DMS53 (cell line): ENCODE measurements at regions not wholly inside any gene's neighbourhood (a gene's known extent, or its start where the extent isn't known, plus 50 kb on each side); places are given as distances from the start of the nearest gene placed in this dataset.
A peak's percentile ranks its signal among the peaks of the same experiment; 100 is the strongest.

Experiments used
- DNase-seq: peaks from one replicate; lab custom pipeline; 2025; lab: John Stamatoyannopoulos, UW

DNA sequence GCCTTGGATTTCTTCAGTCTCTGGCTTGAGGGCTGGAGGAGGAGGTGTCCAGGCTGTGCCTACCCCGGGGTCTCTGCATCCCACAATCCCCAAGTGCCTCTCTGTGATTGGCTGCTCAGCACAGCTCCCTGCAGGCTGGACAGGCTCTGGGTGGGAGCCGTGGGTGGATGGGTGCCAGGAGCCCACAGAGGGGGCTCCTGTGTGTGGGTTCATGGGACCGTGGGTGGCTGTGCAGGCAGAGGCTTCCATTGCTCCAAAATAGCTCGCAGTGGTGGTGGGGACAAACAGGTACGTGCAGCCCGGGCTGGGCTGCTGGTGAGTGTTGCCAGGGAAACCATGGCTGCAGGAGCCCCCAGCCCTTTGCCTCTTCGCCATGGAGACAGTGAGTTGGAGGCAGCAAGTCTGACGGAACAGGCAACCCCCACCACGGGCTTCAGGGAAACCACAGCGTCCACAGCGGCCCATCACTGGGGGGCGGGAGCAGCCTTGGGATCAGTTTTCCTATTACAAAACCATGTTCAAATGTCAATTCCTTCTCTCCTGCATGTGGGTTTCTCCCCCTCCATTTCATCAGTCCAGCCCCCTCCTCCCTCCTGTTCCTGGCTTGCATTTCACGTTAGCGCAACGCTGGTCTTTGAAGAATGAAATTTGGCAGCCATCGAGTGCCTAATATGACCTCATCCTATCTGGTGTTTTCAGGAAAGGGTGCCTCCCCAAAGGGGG is 155.2 kb downstream of the TRIM29 start:
- DNase-seq: no peak

DNA sequence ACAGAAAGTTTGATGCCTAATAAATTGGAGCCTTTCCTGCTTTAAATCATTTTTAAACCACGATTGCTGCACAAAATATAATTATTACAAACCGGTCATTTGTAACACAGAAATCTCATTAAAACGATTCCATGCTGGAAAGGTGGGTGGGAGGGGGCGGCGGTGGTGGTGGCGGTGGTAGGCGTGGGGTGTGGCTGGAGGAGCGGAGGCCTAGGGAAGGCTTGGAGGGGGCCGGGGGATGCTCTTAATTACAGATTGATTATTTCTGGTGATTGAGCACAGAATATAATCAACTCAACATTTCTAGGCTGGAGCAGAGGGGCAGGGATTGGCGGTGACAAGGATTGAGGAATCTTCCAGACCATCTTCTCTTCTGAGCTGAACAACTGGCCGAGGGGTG is 157.5 kb downstream of the TRIM29 start:
- DNase-seq: no peak

DNA sequence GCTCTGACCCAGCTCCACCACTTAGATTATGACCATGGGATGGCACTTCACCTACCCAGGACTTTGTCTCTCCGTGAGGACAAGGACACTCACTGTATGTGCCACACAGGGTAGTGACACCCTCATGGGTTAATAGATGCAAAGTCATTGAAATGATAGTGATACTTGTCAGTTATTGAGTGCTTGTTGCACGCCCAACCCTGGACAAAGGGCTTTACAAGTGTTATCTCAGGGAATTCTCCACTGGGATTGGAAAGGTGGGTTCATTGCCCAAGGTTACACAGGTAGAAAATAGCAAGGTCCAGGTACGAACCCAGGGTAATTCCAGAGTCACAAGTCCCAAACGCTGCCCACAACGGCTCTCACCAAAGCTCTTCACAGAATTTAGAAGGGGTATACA is 158.2 kb downstream of the TRIM29 start:
- no peak for DNase-seq

DNA sequence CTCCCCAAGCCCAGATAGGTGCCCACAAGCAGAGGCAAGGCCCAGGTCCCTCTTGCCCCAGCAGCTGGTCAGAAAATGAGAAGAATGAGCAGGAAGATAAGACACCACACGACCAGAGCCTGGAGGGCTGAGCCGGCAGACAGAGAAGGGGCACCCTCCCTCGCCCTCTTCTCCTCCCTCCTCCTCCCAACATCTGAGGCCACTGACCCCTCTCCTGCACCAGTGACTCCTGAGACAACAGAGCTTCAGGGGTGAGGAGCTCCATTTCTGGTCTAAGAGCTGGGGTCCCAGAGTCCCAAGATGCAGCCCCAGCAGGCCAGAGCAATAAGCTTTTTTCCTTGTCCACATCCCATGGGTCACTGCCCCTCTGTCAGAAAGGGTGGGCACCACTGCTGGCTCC is 159.2 kb downstream of the TRIM29 start:
- DNase-seq: no peak

DNA sequence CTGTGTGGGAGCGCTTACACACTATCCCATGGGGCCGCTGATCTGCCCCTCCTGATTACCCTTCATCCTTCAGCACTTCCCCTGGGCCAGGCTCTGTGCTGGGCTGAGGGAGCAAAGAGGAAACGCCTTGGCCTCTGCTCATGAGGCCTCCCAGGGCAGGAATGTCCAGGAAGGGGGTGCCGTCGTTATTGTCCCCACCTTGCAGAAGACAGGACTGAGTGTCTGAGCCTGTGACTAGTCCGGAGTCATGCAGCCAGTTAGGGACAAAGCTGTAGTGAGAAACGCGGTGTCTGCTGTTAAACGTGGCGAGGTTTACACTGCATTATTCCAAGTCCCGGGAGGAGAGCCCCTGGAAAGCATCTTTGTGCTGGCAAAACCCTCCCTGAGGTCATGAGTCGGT is 160.0 kb downstream of the TRIM29 start:
- no peak for DNase-seq

DNA sequence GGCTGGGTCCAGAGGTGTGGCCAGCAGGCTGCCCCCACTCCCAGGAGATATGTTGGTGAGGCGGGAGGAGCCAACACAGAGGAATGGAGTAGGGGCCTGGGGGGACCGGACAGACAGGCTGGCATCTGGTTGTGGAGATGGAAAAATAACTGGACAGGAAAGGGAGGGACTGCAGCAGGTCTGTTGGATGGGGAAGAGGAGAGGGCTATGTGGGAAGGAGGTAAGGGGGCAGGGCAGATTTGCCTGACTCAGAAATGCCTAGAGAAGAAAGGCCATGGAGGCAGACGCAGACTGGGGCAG is 160.4 kb downstream of the TRIM29 start:
- DNase-seq: no peak

DNA sequence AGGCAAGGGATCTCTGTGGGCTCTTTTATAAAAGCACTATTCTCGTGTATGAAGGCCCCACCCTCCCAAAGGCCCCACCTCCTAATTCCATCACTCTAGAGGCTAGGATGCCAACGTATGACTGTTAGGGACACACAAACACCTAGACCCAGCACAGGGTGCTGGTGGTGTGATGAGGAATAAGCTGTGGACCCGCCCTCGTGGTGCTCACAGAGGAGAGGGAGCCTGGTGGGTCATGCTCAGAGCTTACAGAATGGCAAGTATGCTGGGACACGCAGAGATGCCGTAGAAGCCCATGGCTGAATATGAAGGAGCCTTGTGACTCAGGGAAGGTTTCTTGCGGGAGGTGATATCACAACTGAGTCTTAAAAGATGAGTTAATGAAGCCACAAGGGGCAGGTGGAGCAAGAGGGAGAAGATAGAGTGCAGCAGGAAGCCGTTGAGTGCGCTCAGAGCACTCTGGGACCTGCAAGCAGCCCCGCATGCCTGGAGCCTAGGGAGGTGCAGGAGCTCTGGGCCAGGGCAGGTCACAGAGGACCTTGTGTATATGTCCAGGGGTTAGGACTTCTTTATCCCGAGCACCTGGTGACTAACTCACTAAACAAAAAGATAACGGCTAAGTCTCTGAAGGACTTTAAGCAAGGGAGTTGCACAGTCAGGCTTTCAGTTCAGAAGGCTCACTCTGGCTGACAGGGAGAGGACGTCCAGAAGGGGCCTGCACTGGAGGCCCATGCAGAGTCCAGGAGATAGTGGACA is 160.9 kb downstream of the TRIM29 start:
- DNase-seq: no peak

DNA sequence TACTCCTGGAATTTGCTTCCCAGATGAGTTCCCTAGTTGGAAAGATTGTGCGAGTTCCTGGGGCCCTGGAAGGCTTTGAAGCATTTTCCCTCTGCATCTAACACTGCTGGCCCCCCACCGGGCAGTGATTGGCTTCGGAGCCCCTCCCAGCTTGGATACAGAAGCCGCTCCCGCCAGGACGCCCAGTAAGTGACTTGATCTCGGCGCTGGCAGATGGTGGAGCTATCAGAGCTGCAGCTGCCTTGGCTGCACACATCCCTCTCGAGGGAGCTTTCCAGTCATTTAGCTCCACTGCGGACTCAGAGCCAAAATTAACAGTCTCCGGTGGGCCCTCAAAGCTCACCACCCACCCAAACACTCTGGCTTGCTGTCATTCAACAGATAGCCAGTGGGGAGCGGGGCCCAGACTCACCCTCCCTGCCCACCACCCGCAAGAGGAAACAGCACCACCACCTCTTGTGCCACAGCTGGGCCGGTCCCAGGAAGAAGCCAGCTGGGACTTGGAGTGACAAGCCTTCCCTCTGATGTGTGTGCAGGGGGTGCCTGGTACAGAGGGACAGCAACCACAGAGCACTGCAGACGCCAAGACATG is 162.3 kb downstream of the TRIM29 start:
- no peak for DNase-seq

DNA sequence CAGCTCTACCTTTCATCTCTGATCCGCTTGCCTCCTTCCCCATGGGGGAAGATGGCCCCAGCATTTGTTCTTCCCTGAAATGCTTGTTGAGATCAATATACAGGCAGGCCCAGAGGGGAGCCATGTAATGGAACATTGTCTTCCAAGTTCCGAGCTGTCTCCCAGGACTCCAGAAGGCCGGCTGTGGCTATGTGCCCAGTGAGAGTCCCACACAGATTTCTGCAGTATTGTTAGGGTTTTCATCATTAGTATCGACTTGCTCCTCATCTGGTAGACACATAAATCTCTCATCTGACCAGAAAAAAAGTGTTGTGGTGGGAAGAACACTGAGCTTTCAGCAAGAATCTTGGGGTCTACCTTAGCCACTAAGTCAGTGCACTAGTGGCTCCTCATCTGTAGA is 163.4 kb downstream of the TRIM29 start:
- DNase-seq: no peak

DNA sequence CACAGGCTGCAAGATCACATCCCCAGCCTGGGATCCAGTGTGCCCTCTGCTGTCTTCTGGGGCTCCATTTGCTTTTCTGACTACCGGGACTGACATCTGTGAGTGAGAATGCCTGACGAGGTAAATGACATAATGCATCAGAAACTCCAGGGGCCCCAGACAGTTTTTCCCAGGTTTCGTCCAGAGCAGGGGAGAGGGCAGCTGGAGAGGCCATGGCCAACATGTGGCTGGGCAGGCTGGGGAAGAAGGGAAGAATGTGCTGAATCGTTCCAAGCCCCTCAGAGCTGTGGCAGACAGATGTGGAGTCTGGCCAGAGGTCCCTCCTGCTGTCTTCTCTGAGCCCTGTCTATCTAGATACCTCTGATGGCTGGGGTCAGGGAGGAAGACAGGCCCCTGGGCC is 163.9 kb downstream of the TRIM29 start:
- DNase-seq: no peak

DNA sequence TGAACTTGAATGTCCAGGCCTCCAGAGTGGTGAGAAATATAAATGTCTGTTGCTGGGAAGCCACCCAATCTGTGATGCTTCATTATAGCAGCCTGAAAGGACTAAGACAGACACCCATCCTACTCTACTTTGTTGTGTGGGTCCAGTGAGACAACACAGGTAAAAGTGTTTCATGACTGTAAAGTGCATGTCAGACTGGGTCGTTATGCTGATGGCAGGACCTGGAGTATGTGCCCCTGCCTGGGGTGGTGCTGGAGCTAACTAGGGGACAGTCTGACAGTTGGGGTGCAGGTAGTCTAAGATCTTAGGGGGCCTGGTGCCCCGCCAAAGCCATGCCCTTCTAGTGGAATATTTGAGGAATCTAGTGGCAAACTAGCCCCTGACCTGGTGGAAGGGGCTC is 165.6 kb downstream of the TRIM29 start:
- DNase-seq: no peak

DNA sequence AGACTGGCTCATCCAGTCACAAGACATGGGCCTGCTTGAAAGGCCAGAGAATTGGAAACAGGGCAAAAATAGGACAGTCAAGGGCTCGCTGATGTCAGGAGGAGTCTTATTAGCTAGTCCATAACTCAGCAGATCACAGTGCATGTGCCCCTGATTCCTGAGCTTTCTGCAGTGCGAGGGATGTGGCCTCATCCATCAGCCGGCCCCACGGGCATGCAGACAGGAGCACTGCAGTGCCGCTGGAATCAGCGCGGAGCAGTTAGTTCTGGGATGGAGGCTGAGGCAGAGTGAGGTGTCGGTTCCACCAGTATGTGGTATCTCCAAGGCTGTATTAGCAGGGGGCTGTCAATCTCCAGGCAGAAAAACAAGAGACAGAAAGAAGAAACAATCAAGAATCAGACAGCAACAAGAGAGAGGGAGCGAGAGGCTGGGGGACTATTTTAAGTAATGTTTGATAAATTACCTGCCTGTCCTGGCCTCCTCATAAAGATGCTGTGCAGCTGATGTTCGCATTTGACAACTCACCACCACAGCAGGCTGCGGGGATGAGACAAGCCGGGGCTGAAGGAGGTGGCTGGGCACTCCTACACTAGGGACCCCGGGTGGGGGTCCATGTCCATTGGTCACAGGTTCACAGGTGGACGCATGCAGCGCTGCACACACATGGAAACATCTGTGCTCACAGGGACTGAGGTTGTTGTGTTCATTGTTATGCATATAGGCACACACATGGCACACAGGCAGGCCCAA is 167.2 kb downstream of the TRIM29 start:
- DNase-seq: no peak

DNA sequence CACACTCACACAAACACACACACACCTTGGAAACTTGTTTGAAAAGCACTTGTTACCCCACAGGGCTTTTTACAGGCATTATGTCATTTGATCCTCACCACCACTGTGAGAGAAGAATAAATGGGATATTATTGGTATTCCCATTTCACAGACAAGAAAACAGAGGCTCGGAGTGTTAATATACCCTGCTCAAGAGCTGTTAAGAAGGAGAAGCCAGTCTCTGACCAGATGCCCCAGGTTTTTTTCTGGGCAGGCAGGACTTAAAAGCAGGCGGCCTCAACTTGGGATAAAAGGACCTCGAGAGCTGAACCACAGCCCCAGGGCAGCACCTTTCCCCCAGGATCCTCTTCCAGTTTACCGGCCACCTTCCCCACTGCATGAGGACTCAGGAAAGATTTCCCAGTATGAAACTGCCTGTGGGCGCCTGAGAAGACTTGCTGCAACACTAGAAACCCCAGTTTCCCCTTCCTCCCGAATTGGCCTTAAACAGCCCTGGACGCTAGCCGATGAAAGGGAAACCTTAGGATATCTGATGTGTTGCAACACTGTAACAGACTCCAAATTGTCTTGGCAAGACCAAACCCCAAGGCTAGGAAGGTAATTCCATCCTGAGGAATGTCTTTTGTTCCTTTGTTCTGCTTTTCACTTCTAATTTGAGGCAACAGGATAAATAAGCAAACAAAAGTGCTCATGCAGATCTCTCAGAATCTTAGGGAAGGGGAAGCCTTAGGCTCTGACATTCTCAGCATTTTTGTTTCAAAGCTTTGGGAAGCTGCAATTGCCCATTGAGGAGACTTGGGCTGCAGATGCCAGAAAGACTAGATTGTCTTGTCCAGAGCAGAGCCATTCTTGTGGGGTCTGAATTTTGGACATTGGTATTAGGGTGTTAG is 173.5 kb downstream of the TRIM29 start:
- DNase-seq: no peak

DNA sequence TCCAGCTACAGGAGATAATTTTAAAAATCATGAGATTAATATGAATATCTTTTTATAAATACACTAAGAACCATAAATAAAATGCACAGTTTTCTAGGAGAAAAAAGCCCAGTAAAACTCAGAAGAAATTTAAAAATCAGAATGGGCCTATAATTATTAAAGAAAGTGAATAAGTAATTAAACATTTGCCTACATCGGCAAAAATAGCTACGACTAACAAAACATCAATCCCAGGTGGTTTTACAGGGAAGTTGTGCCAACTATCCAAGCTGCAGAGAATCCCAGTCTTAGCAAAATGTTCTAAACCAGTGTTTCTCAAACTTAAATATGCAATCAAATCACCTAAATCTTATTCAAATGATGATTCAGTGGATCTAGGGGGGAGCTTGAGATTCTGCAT is 180.0 kb downstream of the TRIM29 start:
- no peak for DNase-seq

DNA sequence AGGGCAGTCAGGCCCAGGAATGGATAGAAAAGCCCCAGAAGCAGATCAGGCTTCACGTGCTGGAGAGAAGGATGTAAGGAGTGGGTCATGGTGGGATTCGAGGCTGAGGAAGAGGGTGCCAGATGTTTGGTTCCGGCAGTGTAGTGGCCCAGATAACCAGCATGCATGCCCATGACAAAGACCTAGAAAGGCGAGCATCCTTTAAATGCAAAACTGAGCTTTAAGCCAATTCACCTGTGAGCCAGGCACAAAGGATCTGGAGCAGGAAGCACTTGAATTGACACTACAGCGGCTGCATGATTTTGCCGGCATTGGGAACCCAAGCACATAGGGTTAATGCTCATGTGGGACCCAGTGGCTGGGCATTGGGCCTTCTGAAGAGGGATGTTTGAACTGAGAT is 185.5 kb downstream of the TRIM29 start:
- DNase-seq: no peak

DNA sequence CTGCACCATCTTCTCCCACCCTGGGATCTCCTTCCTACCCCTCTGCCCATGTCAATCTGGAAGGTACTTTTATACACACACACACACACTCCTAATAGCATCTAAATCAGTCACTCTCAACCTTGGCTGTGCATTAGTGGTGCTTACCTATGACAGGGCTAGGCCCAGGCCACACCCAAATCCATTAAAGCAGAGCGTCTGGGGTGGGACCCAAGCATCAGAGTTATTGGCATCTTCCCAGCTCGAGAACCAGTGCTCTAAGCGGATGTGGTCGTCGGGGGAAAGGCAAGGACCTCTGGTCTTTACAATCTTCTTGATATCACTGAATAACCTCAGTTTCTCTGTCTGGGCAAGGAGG is 194.6 kb downstream of the TRIM29 start:
- no peak for DNase-seq

DNA sequence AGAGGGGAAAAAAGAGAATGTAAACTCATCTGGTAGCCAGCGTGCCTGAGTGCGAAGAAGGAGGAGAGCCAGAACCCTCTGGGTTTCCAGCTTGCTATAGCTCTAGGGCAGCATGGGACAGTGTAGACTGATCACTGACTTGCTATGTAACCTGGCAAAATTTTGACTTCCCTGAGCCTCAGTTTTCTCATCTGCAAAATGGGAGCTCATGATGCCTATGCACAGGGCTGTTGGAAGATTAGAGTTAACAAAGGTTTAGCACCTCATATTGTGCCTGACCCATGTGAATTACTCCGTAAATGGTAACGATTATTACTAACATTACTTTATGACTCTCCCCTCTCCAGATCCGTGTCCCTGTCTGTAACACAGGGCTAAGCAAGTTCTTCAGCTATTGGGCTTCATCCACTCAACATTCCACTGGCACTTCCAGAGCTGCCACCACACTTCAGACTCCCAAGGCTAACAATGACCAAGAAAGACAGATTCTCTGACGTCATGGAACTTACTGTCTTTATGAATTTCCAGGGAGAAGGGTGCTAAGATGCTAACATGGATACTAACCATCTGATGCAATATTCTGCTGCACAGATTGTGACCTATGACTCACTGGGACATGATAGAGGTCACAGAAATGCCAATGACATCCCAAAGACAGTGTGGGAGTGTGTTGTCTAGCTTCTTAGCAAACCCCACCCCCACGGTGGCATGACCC is 195.2 kb downstream of the TRIM29 start:
- peak; percentile 14 for DNase-seq

DNA sequence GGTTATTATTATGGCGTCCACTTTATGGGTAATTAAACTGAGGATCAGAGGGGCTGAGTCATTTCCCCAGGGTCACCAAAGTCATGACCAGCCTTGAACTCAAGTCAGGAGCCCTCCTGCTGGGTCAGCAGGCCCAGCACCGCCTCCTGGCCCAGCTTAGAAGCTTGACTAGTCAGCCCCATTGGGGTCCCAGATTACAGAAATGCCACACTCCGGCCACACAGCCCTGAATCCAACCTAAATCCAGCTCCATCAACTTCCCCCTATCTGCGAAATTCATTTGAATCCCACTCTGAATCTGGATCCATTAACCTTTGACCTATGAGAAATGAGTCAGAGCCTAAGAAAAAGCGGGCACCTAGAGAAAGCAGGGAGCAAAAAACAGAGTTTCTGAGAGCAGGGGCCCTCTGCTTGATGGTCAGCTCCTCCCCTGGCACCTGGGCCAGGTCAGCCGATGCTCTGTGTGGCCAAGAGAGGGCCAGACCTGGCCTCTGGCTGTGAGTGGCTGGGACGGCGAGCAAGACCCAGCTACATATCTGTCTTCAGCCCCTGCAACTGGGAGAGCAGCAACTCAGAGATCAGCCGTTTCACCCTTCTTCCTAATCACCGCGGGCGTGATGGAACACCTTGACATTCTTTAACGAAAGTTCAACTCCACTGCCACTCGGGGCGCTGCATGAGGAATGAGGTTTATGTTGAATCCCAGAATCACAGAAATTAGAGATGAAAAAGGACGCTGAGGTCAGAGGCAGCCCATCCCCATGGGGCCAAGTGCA is 196.1 kb downstream of the TRIM29 start:
- no peak for DNase-seq

DNA sequence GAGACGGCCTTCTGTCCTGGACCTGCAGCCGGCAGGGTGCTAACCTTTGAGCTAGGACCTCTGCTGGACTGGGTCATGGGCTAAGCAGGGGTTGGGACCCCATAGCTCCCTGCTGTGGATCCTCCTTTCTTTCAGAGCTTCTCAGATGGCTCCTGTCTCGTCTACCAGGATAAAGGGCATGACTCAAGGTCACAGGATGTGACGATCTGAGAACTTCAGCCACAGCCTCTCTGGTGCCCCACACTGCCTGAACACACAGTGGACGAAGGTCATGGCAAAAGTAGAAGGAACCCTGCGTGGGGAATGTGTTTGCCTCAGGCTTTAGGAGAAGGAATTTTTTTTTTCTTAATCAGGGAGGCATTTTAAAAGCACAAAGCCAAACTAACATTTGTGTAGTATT is 196.7 kb downstream of the TRIM29 start:
- no peak for DNase-seq

DNA sequence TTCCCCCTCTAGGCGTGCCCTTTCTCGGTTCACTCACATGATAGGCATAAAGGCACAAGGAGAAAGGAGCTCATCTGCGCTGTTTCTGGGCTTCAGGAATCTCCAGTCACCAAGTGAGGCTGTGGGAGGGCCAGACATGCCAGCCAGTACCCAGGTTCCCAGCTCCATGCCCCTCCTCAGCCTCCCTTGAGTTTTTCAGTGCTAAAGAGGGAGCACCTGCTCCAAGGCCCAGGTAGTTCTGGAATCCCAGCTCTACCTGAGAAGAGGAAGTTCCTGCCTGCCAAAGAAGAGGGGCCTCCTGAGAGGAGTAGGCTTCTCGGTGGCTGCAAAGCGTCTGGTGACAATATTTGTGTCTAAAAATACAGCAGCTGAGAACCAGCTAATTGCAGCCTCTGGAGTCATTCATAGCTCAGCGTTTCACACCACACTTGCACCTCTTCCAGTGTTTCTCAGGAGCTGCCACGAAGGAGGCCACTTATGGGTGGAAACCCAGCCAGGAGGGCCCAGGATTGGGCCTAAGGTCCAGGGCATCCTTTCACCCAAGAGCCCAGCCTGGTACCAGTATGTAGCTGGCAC is 197.4 kb downstream of the TRIM29 start:
- DNase-seq: no peak
